Mucosa of rectum (tissue), 2 donors: ENCODE measurements at regions not wholly inside any gene's neighbourhood (a gene's known extent, or its start where the extent isn't known, plus 50 kb on each side); places are given as distances from the start of the nearest gene placed in this dataset.

ENCODE experiments used
- H3K27ac ChIP-seq, 2 donors: one replicate each; pipeline ENCODE4 v1.7.0; 2013; ENCODE audit warnings: inconsistent platforms in 2 of 2, low read depth in 2 of 2, low read length in 2 of 2
- H3K27me3 ChIP-seq, 2 donors: one replicate each; pipeline ENCODE4 v1.7.0; 2013; ENCODE audit warnings: low read length in 2 of 2; ENCODE audit not compliant: control insufficient read depth in 2 of 2, insufficient read depth in 2 of 2
- H3K36me3 ChIP-seq, 2 donors: one replicate each; pipeline ENCODE4 v1.7.0; 2013; ENCODE audit warnings: low read length in 2 of 2; ENCODE audit not compliant: control insufficient read depth in 2 of 2, insufficient read depth in 2 of 2
- H3K4me1 ChIP-seq, 2 donors: one replicate each; pipeline ENCODE4 v1.7.0; 2013; ENCODE audit warnings: low read length in 2 of 2, mild to moderate bottlenecking in 1 of 2; ENCODE audit not compliant: control insufficient read depth in 2 of 2, insufficient read depth in 2 of 2
- H3K4me3 ChIP-seq, 2 donors: one replicate each; pipeline ENCODE4 v1.7.0; 2013; ENCODE audit warnings: low read length in 2 of 2
- H3K9ac ChIP-seq, 2 donors: one replicate each; pipeline ENCODE4 v1.7.0; 2013; ENCODE audit warnings: low read length in 2 of 2, low read depth in 1 of 2, mild to moderate bottlenecking in 1 of 2
- H3K9me3 ChIP-seq, 2 donors: one replicate each; pipeline ENCODE4 v1.7.0; 2013; ENCODE audit warnings: low read length in 2 of 2; ENCODE audit not compliant: control insufficient read depth in 2 of 2
- donor health status: healthy.
- donor health status: Normal muscosa, but diverticular disease.

DNA sequence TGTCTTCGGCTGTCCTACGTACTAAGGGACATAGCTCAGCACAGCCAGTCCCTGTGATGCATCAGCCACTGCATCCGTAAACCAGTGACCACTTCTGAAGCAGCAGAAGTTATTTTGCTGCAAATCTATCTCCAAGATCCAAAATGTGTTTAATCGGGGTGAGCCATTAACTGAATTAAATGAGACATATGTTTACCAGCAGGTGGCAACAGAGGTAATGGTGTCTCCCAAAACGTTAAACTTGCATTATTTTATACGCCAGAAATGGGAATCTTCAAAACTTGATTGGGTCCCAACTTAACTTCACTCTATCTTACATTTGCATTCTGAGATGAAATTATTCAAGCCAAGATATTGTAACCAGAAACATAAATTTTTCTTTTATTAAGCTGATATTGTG lies 75.3 kb upstream of the BOC start:
- Histone ChIP-seq H3K4me3 (no peak overlapping the region), H3K9ac (no peak overlapping the region), H3K9me3 (no peaks in the 10 kb centered on the region), H3K27me3 (no peaks in the 10 kb centered on the region), H3K36me3 (no peaks in the 10 kb centered on the region), H3K4me1 (no peaks in the 10 kb centered on the region), H3K27ac (no peak overlapping the region)

DNA sequence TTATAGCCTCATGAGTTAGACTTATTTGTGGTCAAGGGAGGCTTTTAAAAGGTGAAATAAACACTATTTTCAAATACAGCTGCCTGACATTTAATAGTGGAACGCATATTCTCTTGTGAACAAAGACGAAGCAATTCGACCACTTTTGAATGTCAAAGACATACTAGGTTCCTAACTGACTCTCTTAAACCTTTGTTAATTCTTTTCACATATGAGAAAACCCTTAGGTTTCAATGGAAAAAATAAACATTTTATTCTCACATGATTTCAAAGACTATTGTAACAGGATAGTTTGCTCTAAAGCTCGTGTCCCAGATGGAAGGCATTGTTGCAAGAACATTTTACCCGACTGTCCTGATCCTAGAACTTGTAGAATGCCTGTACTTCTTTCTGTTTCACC lies 74.8 kb upstream of the BOC start:
- H3K36me3 ChIP-seq: no peaks in the 10 kb centered on the region
- H3K27me3 ChIP-seq: no peaks in the 10 kb centered on the region
- H3K4me3 ChIP-seq: no peak overlapping the region
- H3K9ac ChIP-seq: no peak overlapping the region
- no peaks in the 10 kb centered on the region for H3K9me3 ChIP-seq
- H3K4me1 ChIP-seq: no peaks in the 10 kb centered on the region
- no peak overlapping the region for H3K27ac ChIP-seq

DNA sequence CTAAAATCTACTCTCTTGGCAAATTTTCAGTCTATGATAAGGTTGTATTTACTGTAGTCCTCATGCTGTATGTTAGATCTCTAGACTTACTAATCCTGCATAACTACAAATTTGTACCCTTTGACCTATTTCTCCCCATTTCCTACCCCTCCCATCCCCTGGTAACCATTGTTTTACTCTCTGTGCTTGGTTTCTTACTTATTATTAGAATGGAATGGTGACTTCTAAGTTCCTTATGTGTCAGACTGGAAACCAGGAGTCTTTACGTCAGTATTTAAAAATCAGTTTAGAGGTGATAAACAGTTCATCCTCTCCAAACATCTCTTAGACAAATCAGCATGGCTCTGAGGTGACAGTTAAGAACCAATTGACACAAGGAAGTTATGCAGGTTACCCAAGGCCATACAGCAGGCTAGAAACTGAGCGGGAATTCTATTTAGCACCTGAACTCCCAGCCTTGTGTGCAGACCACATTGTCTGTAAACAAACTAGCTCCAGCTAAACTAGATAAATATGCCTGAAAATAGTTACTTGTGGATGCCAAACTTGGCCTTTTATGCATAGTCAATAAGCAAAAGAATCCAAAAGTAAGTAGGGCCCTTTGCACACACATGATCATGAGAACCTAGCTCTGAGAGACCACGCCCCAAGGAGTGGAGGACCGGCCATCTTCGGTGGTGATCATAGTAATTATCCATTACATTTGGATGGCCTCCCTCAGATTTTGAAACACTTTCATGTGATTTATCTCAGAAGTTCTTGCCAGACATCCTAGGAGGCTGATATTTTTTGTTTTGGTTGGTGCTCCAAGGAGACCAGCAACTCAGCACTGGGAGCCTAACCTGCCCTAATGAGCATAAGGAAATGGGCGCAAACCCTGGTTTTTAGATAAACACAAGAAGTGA lies 72.3 kb upstream of the BOC start:
- no peak overlapping the region for H3K9ac ChIP-seq
- no peaks in the 10 kb centered on the region for H3K27me3 ChIP-seq
- H3K4me3 ChIP-seq: no peak overlapping the region
- H3K27ac ChIP-seq: no peak overlapping the region
- no peaks in the 10 kb centered on the region for H3K36me3 ChIP-seq
- no peaks in the 10 kb centered on the region for H3K4me1 ChIP-seq
- no peaks in the 10 kb centered on the region for H3K9me3 ChIP-seq

DNA sequence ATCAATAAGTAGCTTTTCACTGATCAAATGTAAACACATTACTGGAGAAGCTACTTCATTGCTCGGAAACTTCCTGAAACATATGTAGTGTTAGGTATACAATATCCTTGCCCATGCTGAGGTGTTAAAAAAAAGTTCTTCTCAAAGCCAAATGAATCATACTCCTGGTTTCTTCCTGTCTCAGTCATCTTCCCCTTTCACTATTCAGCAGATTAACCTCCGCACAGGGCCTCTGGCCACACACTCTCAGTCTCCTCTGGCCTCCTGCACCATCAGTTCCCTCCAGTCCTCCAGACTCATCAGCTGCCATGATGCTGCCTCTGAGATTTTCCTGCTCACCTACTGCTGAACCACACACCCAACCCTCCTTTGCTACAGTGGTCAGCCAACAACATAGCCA lies 70.5 kb upstream of the BOC start:
- H3K9ac ChIP-seq: no peak overlapping the region
- no peaks in the 10 kb centered on the region for H3K27me3 ChIP-seq
- H3K27ac ChIP-seq: no peak overlapping the region
- H3K4me3 ChIP-seq: no peak overlapping the region
- no peaks in the 10 kb centered on the region for H3K36me3 ChIP-seq
- H3K9me3 ChIP-seq: no peaks in the 10 kb centered on the region
- H3K4me1 ChIP-seq: no peaks in the 10 kb centered on the region

DNA sequence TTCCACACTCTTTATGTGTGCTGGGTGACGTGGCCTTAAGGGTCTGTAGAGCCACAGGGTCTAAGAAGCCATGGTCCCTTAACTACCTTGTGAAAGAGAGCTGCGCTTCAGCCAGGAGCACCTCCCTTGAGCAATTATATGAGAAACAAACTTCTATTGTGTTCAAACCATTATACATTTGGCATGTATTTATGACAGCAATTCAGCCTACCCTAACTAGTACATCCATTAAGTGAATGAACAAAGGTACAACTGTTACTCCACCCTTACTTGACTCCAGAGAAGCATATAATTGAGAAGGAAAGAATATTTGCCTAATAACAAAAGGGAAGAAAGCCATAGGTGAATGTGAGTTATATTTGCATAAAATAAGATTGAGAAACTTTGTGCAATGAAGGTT lies 69.8 kb upstream of the BOC start:
- H3K36me3 ChIP-seq: no peaks in the 10 kb centered on the region
- no peak overlapping the region for H3K27ac ChIP-seq

DNA sequence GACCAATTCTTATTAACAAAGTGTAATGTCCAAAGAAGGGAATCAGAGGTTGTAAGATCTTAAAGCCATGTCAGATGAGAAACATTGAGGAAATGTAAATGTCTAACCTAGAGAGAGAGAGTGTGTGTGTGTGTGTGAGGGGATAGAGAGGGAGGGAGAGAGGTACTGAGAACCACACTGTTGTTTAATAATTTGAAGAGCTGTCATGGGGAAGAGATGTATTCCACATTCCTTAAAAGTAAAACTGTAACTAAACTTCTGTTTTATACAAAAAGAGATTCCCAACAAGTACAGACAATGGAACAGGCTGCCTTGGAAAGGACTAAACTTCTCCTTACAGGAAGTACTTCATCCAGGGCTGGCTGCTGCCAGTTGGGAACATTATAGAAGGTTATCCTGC lies 68.9 kb upstream of the BOC start:
- no peaks in the 10 kb centered on the region for H3K36me3 ChIP-seq
- no peak overlapping the region for H3K9ac ChIP-seq
- H3K27me3 ChIP-seq: no peaks in the 10 kb centered on the region
- H3K4me3 ChIP-seq: no peak overlapping the region
- no peak overlapping the region for H3K27ac ChIP-seq
- H3K4me1 ChIP-seq: no peaks in the 10 kb centered on the region
- no peaks in the 10 kb centered on the region for H3K9me3 ChIP-seq

More for the DNA sequence above, 69.8 kb upstream of the BOC start:
- no peak overlapping the region for H3K9ac ChIP-seq
- H3K9me3 ChIP-seq: no peaks in the 10 kb centered on the region
- no peak overlapping the region for H3K4me3 ChIP-seq
- no peaks in the 10 kb centered on the region for H3K27me3 ChIP-seq
- no peaks in the 10 kb centered on the region for H3K4me1 ChIP-seq

DNA sequence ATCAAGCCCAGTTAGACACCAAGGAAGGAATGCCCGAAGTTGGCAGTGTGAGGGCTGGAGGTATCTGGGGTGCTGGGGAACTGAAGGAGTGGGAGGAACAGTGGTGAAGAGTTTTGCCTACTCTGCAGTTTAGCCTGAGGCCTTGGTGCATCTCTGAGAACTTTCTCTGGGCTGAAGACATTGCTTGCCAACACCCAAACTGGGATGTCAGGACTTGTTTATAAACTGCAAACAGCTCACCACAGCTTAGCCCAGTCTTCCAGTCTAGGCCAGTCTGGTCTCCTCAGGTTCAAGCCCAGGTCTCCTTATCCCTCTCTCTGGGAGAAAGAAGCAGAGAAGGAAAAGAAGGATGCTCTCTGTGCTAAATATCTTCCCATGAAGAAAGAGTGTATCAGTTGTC lies 68.0 kb upstream of the BOC start:
- no peak overlapping the region for H3K9ac ChIP-seq
- H3K4me3 ChIP-seq: no peak overlapping the region
- no peaks in the 10 kb centered on the region for H3K9me3 ChIP-seq
- H3K36me3 ChIP-seq: no peaks in the 10 kb centered on the region
- H3K27ac ChIP-seq: no peak overlapping the region
- H3K4me1 ChIP-seq: no peaks in the 10 kb centered on the region
- no peaks in the 10 kb centered on the region for H3K27me3 ChIP-seq

DNA sequence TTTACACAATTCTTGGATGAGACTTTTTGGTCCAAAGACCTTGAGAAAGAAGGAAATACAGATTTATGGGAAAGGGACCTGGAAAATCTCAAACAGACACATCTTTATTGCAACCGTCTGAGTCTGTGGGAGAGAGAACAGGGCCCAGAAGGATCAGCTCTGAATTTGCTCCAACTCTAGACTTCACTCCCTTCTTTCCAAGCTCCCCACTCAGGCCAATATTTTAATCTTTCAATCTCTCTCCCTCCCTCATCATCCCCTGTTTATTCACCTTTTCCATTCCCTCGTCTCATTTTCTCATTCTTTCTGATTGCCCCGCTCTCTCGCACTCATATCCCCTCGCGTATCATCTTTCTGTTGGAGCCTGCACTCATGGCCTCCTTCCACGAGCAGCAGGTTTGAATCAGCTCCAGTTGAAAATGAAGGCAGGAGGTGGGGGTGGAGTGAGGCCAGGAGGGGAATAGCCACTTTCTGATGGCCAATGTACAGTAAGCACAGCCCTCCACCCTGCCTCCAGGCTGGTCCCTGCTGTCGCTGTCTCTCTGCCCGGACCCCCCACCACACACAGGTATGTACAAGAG lies 63.6 kb upstream of the BOC start:
- Histone ChIP-seq H3K27ac (no peak overlapping the region), H3K4me1 (peaks cover 0 to 6% of the 10 kb centered on the region in 2 donors), H3K9ac (no peak overlapping the region), H3K36me3 (no peaks in the 10 kb centered on the region), H3K9me3 (no peaks in the 10 kb centered on the region), H3K4me3 (no peak overlapping the region), H3K27me3 (no peaks in the 10 kb centered on the region)

DNA sequence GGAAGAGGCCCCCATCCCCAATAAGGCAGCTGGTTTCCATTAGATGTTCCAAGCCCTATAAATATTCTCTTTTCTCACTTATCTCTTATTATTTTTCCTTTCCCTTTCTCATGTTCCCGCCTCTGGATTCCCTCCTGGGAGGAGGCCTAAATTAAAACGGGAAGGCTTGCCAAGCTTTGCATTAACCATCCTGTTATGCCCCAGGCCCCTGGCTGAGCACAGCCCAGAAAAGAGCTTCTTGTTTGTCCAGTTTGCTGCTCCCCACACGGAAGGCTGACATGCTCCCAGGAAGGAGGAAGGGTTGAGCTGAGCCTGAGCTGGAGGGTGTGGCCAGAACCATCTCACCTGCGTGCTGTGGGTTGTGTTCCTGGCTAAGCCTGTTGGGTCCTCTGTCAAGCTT lies 63.1 kb upstream of the BOC start:
- peak overlapping the region in 1 of 2 donors; percentile 17 for H3K27ac ChIP-seq
- no peaks in the 10 kb centered on the region for H3K9me3 ChIP-seq
- no peak overlapping the region for H3K9ac ChIP-seq
- H3K4me1 ChIP-seq: peaks cover 0 to 6% of the 10 kb centered on the region in 2 donors
- no peaks in the 10 kb centered on the region for H3K27me3 ChIP-seq
- H3K36me3 ChIP-seq: no peaks in the 10 kb centered on the region
- H3K4me3 ChIP-seq: no peak overlapping the region

DNA sequence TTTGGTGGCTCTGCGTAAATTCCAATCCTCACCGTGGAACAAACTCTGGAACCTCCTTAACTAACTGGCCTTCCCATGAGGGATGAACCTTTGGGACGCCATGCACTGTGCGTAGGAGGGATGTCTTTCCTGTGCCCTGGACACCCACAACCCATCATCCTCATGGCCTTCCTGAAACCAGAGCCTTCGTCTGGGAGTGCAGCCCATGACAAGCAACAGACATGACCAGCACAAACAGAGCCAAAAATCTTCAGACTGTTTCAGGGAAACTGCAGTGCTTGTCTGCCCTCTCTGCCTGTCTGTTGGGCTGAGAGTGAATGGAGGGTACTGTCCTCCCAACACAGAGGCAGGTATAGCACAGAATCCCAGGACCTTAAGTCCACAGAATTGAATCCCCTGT lies 61.1 kb upstream of the BOC start:
- no peak overlapping the region for H3K27ac ChIP-seq
- H3K4me3 ChIP-seq: no peak overlapping the region
- H3K36me3 ChIP-seq: no peaks in the 10 kb centered on the region
- peaks cover 0 to 6% of the 10 kb centered on the region in 2 donors for H3K4me1 ChIP-seq
- no peaks in the 10 kb centered on the region for H3K9me3 ChIP-seq
- no peaks in the 10 kb centered on the region for H3K27me3 ChIP-seq
- H3K9ac ChIP-seq: no peak overlapping the region
